CD1c-positive myeloid dendritic cell (primary cell): ENCODE measurements at regions not wholly inside any gene's neighbourhood (a gene's known extent, or its start where the extent isn't known, plus 50 kb on each side); places are given as distances from the start of the nearest gene placed in this dataset.

Experiments used
- DNase-seq: peaks from one replicate; pipeline ENCODE4 v3.0.0-alpha.2; 2016; ENCODE audit errors: extremely low spot score

- peak; percentile 44 for DNase-seq
These were observed 164.9 kb downstream of the DHX15 start for GRCh38 chr4:24419181-24420034.

- DNase-seq: no peak
These were observed 167.1 kb downstream of the DHX15 start for GRCh38 chr4:24417206-24417605.

GRCh38 chr4:24416293-24416692 is 168.1 kb downstream of the DHX15 start:
- no peak for DNase-seq

GRCh38 chr4:24413311-24413784 is 171.0 kb downstream of the DHX15 start:
- no peak for DNase-seq

- no peak for DNase-seq
These were observed 172.5 kb downstream of the DHX15 start for GRCh38 chr4:24411806-24412205.

GRCh38 chr4:24411299-24411698 is 173.1 kb downstream of the DHX15 start:
- DNase-seq: no peak

- no peak for DNase-seq
These were observed 175.7 kb downstream of the DHX15 start for GRCh38 chr4:24408640-24409039.

GRCh38 chr4:24405926-24406325 is 178.4 kb downstream of the DHX15 start:
- DNase-seq: no peak

GRCh38 chr4:24405341-24405740 is 179.0 kb downstream of the DHX15 start:
- DNase-seq: no peak

GRCh38 chr4:24404281-24404680 is 180.1 kb downstream of the DHX15 start:
- DNase-seq: no peak

GRCh38 chr4:24403265-24403664 is 181.1 kb downstream of the DHX15 start:
- no peak for DNase-seq

- no peak for DNase-seq
These were observed 183.8 kb downstream of the DHX15 start for GRCh38 chr4:24400537-24400936.

GRCh38 chr4:24396988-24397387 is 187.4 kb downstream of the DHX15 start:
- no peak for DNase-seq

GRCh38 chr4:24395937-24396336 is 188.4 kb downstream of the DHX15 start:
- DNase-seq: no peak

GRCh38 chr4:24394041-24394440 is 190.3 kb downstream of the DHX15 start:
- DNase-seq: no peak

- DNase-seq: no peak
These were observed 191.7 kb downstream of the DHX15 start for GRCh38 chr4:24392613-24393012.

GRCh38 chr4:24382381-24382780 is 202.0 kb downstream of the DHX15 start:
- no peak for DNase-seq

- DNase-seq: no peak
These were observed 203.2 kb downstream of the DHX15 start for GRCh38 chr4:24380957-24381665.

- DNase-seq: no peak
These were observed 210.7 kb downstream of the DHX15 start for GRCh38 chr4:24373704-24374103.

GRCh38 chr4:24372881-24373280 is 211.5 kb downstream of the DHX15 start:
- no peak for DNase-seq

GRCh38 chr4:24372341-24372740 is 212.0 kb downstream of the DHX15 start:
- no peak for DNase-seq

GRCh38 chr4:24370421-24370820 is 213.9 kb downstream of the DHX15 start:
- DNase-seq: no peak

GRCh38 chr4:24369507-24370029 is 214.8 kb downstream of the DHX15 start:
- DNase-seq: no peak
